ENCODE measurements at regions not wholly inside any gene's neighbourhood (a gene's known extent, or its start where the extent isn't known, plus 50 kb on each side); places are given as distances from the start of the nearest gene placed in this dataset.

GRCh38 chr9:78898234-78898633 lies 601.3 kb downstream of the PSAT1 start:
- ChIA-PET CTCF (ENCODE audit: partially characterized antibody) (no interaction called here), POLR2A (ENCODE audit: partially characterized antibody) (no interaction called here)
- Histone ChIP-seq H3K4ac (replicated peaks; ENCODE audit: insufficient read length, low read depth, low read length) (no peak overlapping the region), H3K27me3 (replicated peaks in 1 of 4; ENCODE audit: control insufficient read depth in 3 of 4, extremely low read depth in 1 of 4, insufficient read depth in 3 of 4, low read length in 3 of 4) (no peaks in the 10 kb centered on the region), H2BK12ac (ENCODE audit: low read depth, low read length) (no peak overlapping the region), H3K27ac (ENCODE audit: low read depth, low read length) (no peak overlapping the region), H4K91ac (replicated peaks; ENCODE audit: insufficient read length, low read length) (no peak overlapping the region), H3K36me3 (ENCODE audit: control insufficient read depth in 2 of 4, insufficient read depth in 4 of 4, low read length in 3 of 4) (no peaks in the 10 kb centered on the region), H3K79me2 (ENCODE audit: control insufficient read depth in 1 of 2, insufficient read depth in 2 of 2, low read length in 2 of 2) (no peaks in the 10 kb centered on the region), H4K5ac (ENCODE audit: insufficient read length, low read depth, low read length) (no peak overlapping the region), H2AK5ac (ENCODE audit: low read depth, low read length) (no peak overlapping the region), H3K9me3 (ENCODE audit: insufficient read depth in 2 of 2, low read depth in 1 of 2, low read length in 1 of 2) (no peaks in the 10 kb centered on the region), H2BK5ac (ENCODE audit: low read depth, low read length) (no peak overlapping the region), H3K4me3 (ENCODE audit: extremely low read depth in 1 of 4, insufficient read depth in 2 of 4, low read depth in 3 of 4, low read length in 4 of 4) (no peak overlapping the region), H3K4me2 (ENCODE audit: insufficient read depth in 1 of 2, low read depth in 2 of 2, low read length in 2 of 2) (no peak overlapping the region), H2BK20ac (ENCODE audit: low read length) (no peak overlapping the region), H3K14ac (ENCODE audit: insufficient read length) (no peak overlapping the region), H2BK15ac (ENCODE audit: low read length) (no peak overlapping the region), H3K79me1 (ENCODE audit: low read depth, low read length) (no peaks in the 10 kb centered on the region), H3K9ac (replicated peaks in 1 of 4; ENCODE audit: extremely low read depth in 1 of 4, low read depth in 3 of 4, low read length in 3 of 4) (no peak overlapping the region), H3K56ac (replicated peaks; ENCODE audit: insufficient read length, low read depth, low read length) (no peak overlapping the region), H3K18ac (ENCODE audit: extremely low read depth, low read length) (no peak overlapping the region), H3K4me1 (replicated peaks in 1 of 4; ENCODE audit: control insufficient read depth in 3 of 4, insufficient read depth in 4 of 4, low read length in 3 of 4) (0 out of 7 replicates have a peak, but pooled peaks cover 0 to 3% (median 0%) of the 10 kb centered on the region in 4 experiments), H2AFZ (ENCODE audit: low read length) (no peak overlapping the region), H2BK120ac (replicated peaks; ENCODE audit: low read depth, low read length) (no peak overlapping the region), H4K8ac (ENCODE audit: extremely low read depth, insufficient read depth, low read length) (no peak overlapping the region), H3K23ac (ENCODE audit: insufficient read length) (no peak overlapping the region), H3K23me2 (ENCODE audit: low read depth, low read length) (no peaks in the 10 kb centered on the region), H4K20me1 (replicated peaks in 1 of 2; ENCODE audit: control insufficient read depth in 1 of 2, insufficient read depth in 2 of 2, low read length in 2 of 2) (no peaks in the 10 kb centered on the region)
- no peak for FAIRE-seq
- no peak for DNase-seq (ENCODE audit: low read depth in 1 of 2, low spot score in 2 of 2)
- WGBS, 2 experiments (ENCODE audit: extremely low coverage in 1 of 2, insufficient coverage in 1 of 2, insufficient read length in 1 of 2, insufficient replicate concordance in 2 of 2, low coverage in 1 of 2, low lambda C conversion rate in 2 of 2, missing lambda C conversion rate in 1 of 2), result 74% methylated on average over 1 of the region's 1 CpG; no CpG with 5 or more reads in 1 of the 2 experiments
- no peak for TF ChIP-seq PHF8 (conservative IDR thresholded peaks at IDR 0.05; ENCODE audit: low read depth, low read length)
- no peak for TF ChIP-seq SP2 (IDR thresholded peaks at IDR 0.05; ENCODE audit: low read length)
- no peak for TF ChIP-seq TBP (IDR thresholded peaks at IDR 0.05; ENCODE audit: low read depth, low read length)
- no peak for TF ChIP-seq RFX5 (IDR thresholded peaks at IDR 0.05; ENCODE audit: borderline replicate concordance, low read depth, low read length)
- TF ChIP-seq CTBP2 (IDR thresholded peaks at IDR 0.05; ENCODE audit: borderline replicate concordance, insufficient read depth, insufficient read length, low read length), result no peak
- TF ChIP-seq BACH1 (IDR thresholded peaks at IDR 0.05; ENCODE audit: low read length), result no peak
- no peak for TF ChIP-seq POLR2A (IDR thresholded peaks at IDR 0.05; ENCODE audit: control extremely low read depth in 1 of 2, low read depth in 2 of 2, low read length in 2 of 2)
- TF ChIP-seq JUN (IDR thresholded peaks at IDR 0.05; ENCODE audit: low read depth, low read length), result no peak
- TF ChIP-seq GTF2F1 (IDR thresholded peaks at IDR 0.05; ENCODE audit: borderline replicate concordance, low read depth, low read length), result no peak
- no peak for TF ChIP-seq NANOG (IDR thresholded peaks at IDR 0.05; ENCODE audit: insufficient read depth, low read depth, low read length, poor library complexity, severe bottlenecking)
- no peak for TF ChIP-seq EZH2 (IDR thresholded peaks at IDR 0.05; ENCODE audit: low read depth, low read length, severe bottlenecking)
- TF ChIP-seq MAFK (IDR thresholded peaks at IDR 0.05; ENCODE audit: low read depth, low read length), result no peak
- no peak for TF ChIP-seq ZNF274 (IDR thresholded peaks at IDR 0.05; ENCODE audit: borderline replicate concordance, extremely low read depth, low read length)
